ENCODE measurements at regions not wholly inside any gene's neighbourhood (a gene's known extent, or its start where the extent isn't known, plus 50 kb on each side); places are given as distances from the start of the nearest gene placed in this dataset.

DNA sequence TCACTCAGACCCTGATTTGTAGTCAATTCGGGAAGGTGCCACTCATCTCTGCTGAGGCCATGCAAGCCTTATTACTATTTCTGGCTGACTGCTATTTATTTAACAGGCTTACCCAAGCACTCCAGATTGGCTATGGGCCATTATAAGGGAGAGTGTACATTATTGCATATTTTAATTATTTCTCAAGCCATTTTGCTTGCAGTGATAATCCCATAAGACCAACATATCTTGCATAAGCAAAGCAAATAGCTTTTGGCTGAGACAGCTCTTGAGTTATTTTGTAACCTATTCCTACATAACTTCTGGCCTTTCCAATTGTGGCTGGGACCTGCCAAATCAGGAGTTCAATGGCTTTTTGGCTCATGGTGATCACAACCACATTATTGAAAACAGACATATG lies 509.6 kb upstream of the USP15 start:
- Histone ChIP-seq H3K4me1 (ENCODE audit: insufficient read depth) (no peaks in the 10 kb centered on the region), H3K36me3 (replicated peaks; ENCODE audit: insufficient read depth, low read depth) (no peaks in the 10 kb centered on the region), H3K27me3 (no peaks in the 10 kb centered on the region), H4K20me1 (ENCODE audit: insufficient read depth, poor library complexity, severe bottlenecking) (no peaks in the 10 kb centered on the region), H3K4me3 (no peak overlapping the region), H3K79me2 (no peaks in the 10 kb centered on the region), H3K9me3 (ENCODE audit: low read depth) (no peaks in the 10 kb centered on the region), H2AFZ (no peak overlapping the region), H3K9me2 (replicated peaks; ENCODE audit: insufficient read depth) (no peaks in the 10 kb centered on the region), H3K27ac (no peak overlapping the region), H3K4me2 (no peak overlapping the region)
- 96% methylated on average over 1 of the region's 1 CpG for WGBS (ENCODE audit: low lambda C conversion rate, missing lambda C conversion rate)
- no peak for DNase-seq (ENCODE audit: low spot score)
- TF ChIP-seq, protein P1, sequence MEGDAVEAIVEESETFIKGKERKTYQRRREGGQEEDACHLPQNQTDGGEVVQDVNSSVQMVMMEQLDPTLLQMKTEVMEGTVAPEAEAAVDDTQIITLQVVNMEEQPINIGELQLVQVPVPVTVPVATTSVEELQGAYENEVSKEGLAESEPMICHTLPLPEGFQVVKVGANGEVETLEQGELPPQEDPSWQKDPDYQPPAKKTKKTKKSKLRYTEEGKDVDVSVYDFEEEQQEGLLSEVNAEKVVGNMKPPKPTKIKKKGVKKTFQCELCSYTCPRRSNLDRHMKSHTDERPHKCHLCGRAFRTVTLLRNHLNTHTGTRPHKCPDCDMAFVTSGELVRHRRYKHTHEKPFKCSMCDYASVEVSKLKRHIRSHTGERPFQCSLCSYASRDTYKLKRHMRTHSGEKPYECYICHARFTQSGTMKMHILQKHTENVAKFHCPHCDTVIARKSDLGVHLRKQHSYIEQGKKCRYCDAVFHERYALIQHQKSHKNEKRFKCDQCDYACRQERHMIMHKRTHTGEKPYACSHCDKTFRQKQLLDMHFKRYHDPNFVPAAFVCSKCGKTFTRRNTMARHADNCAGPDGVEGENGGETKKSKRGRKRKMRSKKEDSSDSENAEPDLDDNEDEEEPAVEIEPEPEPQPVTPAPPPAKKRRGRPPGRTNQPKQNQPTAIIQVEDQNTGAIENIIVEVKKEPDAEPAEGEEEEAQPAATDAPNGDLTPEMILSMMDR (IDR thresholded peaks at IDR 0.05; ENCODE audit: poor library complexity) = no peak
- TF ChIP-seq EZH2phosphoT487 (IDR thresholded peaks at IDR 0.05; ENCODE audit: low read depth, severe bottlenecking, unreplicated experiment) (no peak), EZH2 (IDR thresholded peaks at IDR 0.05; ENCODE audit: borderline replicate concordance) (no peak)

DNA sequence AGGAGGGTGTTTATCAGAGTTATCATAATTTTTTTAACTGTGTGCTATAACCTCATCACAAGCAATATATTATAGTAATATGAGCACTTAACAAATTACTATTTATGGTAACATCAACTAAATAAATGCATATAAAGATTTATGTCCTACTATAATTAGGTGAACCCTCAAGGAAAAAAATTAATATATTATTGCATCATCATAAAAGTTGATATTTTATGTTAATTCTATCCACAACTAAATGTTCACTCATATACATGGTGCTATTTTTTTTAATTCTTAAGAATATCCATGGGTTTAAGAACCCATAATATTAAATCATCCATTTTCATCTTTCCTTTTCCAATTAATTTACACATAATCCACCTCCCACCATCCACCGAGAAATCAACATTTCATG lies 506.0 kb upstream of the USP15 start:
- H3K4me3 ChIP-seq = no peak overlapping the region
- no peak overlapping the region for H3K27ac ChIP-seq
- no peaks in the 10 kb centered on the region for H4K20me1 ChIP-seq (ENCODE audit: insufficient read depth, poor library complexity, severe bottlenecking)
- H3K27me3 ChIP-seq = no peaks in the 10 kb centered on the region
- H3K36me3 ChIP-seq (replicated peaks; ENCODE audit: insufficient read depth, low read depth) = no peaks in the 10 kb centered on the region
- H3K4me1 ChIP-seq (ENCODE audit: insufficient read depth) = no peaks in the 10 kb centered on the region
- DNase-seq (ENCODE audit: low spot score) = no peak
- H3K9me3 ChIP-seq (ENCODE audit: low read depth) = no peaks in the 10 kb centered on the region
- no peak overlapping the region for H2AFZ ChIP-seq
- TF ChIP-seq EZH2phosphoT487 (IDR thresholded peaks at IDR 0.05; ENCODE audit: low read depth, severe bottlenecking, unreplicated experiment) (no peak), EZH2 (IDR thresholded peaks at IDR 0.05; ENCODE audit: borderline replicate concordance) (no peak)
- TF ChIP-seq, protein P1 (IDR thresholded peaks at IDR 0.05; ENCODE audit: poor library complexity) = no peak
- H3K79me2 ChIP-seq = no peaks in the 10 kb centered on the region
- no peaks in the 10 kb centered on the region for H3K9me2 ChIP-seq (replicated peaks; ENCODE audit: insufficient read depth)
- 96% methylated on average over 1 of the region's 1 CpG for WGBS (ENCODE audit: low lambda C conversion rate, missing lambda C conversion rate)
- H3K4me2 ChIP-seq = no peak overlapping the region

DNA sequence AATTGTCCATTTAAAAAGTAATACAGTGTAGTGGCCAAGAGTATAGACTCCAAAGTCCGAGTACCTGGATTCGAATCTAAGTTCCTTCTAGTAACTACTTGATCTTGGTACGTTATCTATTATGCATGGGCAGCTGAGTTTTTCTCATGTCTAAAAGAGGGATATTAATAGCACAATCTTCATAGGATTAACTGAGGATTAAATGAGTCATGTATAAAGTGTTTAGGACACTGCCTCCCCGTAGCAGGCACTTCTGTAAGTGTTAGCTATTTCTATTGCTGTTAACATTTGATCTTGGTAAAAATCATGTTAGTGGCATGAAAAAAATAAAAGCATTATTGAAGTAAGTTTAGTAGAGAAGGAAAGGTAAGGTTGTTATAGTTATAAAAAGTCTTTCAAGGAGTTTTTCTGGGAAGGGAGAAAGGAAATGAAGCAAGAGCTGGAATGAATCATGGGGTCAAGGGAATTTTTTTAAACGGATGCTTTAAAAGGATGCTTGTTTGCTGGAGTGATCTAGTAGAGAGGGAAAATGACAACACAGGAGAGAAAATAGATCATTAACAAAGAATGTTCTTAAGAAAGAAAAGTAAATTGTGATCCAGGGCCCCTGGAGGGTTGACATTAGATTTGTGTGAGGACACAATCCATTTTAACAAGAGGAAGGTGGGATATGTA lies 502.2 kb upstream of the USP15 start:
- Histone ChIP-seq H3K4me1 (ENCODE audit: insufficient read depth) (no peaks in the 10 kb centered on the region), H3K4me3 (no peak overlapping the region), H3K9me3 (ENCODE audit: low read depth) (no peaks in the 10 kb centered on the region), H3K27me3 (no peaks in the 10 kb centered on the region), H2AFZ (no peak overlapping the region), H3K27ac (no peak overlapping the region), H3K79me2 (no peaks in the 10 kb centered on the region), H3K4me2 (no peak overlapping the region), H3K36me3 (replicated peaks; ENCODE audit: insufficient read depth, low read depth) (no peaks in the 10 kb centered on the region), H4K20me1 (ENCODE audit: insufficient read depth, poor library complexity, severe bottlenecking) (no peaks in the 10 kb centered on the region), H3K9me2 (replicated peaks; ENCODE audit: insufficient read depth) (no peaks in the 10 kb centered on the region)
- no peak for DNase-seq (ENCODE audit: low spot score)
- TF ChIP-seq EZH2 (IDR thresholded peaks at IDR 0.05; ENCODE audit: borderline replicate concordance) = no peak
- TF ChIP-seq, protein P1 (IDR thresholded peaks at IDR 0.05; ENCODE audit: poor library complexity) = no peak
- TF ChIP-seq EZH2phosphoT487 (IDR thresholded peaks at IDR 0.05; ENCODE audit: low read depth, severe bottlenecking, unreplicated experiment) = no peak
- WGBS (ENCODE audit: low lambda C conversion rate, missing lambda C conversion rate) = 75% methylated on average over 5 of the region's 5 CpGs

All from hepatocyte (in vitro differentiated cells).